HEK293 (cell line): ENCODE measurements at regions not wholly inside any gene's neighbourhood (a gene's known extent, or its start where the extent isn't known, plus 50 kb on each side); places are given as distances from the start of the nearest gene placed in this dataset.

Experiments
- CTCF ChIA-PET: fragments of 350-600 bp; formaldehyde crosslinking; extraction: SDS; loops from one replicate; lab custom pipeline; 2021; ENCODE audit warnings: antibody characterized with exemption; lab: Yijun Ruan, JAX
- POLR2A ChIA-PET: fragments of 300-600 bp; formaldehyde crosslinking; extraction: SDS; loops from one replicate; lab custom pipeline; 2020; ENCODE audit warnings: antibody characterized with exemption, inconsistent platforms; lab: Yijun Ruan, JAX
- H3K27ac ChIP-seq: fragments of 200-500 bp; sonication (Bioruptor generic); 2 replicates; pipeline ENCODE4 v1.5.1; 2014; ENCODE audit warnings: low read depth, low read length, control low read depth, inconsistent platforms; ENCODE audit errors: extremely low read depth
- H3K36me3 ChIP-seq, 2 experiments: fragments of 200-500 bp in 1 of 2; sonication (Bioruptor generic) in 1 of 2; 1 replicate in 1 of 2; 2 replicates in 1 of 2; pipeline ENCODE4 v1.5.1; 2014 to 2017; ENCODE audit warnings: inconsistent platforms in 2 of 2, low read length in 2 of 2; ENCODE audit not compliant: control insufficient read depth in 2 of 2, insufficient read depth in 1 of 2
- H3K4me1 ChIP-seq: fragments of 200-500 bp; sonication (Bioruptor generic); 2 replicates; pipeline ENCODE4 v1.5.1; 2014; ENCODE audit warnings: mild to moderate bottlenecking, low read length, inconsistent platforms; ENCODE audit not compliant: control insufficient read depth, insufficient read depth
- H3K4me3 ChIP-seq: 2 replicates; pipeline ENCODE4 v1.5.1; 2011; ENCODE audit warnings: low read depth, mild to moderate bottlenecking, control low read depth, low read length, moderate library complexity
- H3K9me3 ChIP-seq: fragments of 200-500 bp; sonication (Bioruptor generic); 2 replicates; pipeline ENCODE4 v1.5.1; 2014; ENCODE audit warnings: low read depth, low read length, inconsistent platforms; ENCODE audit not compliant: control insufficient read depth, insufficient read depth
- GLI2 ChIP-seq: fragments of 450-650 bp; formaldehyde crosslinking; IDR thresholded peaks from 2 replicates; pipeline ENCODE4; 2017; ENCODE audit warnings: missing biosample characterization, missing genetic modification characterization, low read depth, borderline replicate concordance
- HOXC10 ChIP-seq: sonication (generic); formaldehyde crosslinking; IDR thresholded peaks from 2 replicates; pipeline ENCODE4 v1.8.1; 2023; ENCODE audit warnings: mild to moderate bottlenecking, missing genetic modification reagents
- KLF16 ChIP-seq: fragments of 450-650 bp; formaldehyde crosslinking; IDR thresholded peaks from 2 replicates; pipeline ENCODE4 v1.5.1; 2017; ENCODE audit warnings: missing biosample characterization, missing genetic modification characterization
- MEIS1 ChIP-seq: sonication (generic); formaldehyde crosslinking; IDR thresholded peaks from 2 replicates; pipeline ENCODE4 v1.8.1; 2022; ENCODE audit warnings: missing genetic modification reagents, mild to moderate bottlenecking, borderline replicate concordance
- SCRT1 ChIP-seq: fragments of 450-650 bp; formaldehyde crosslinking; IDR thresholded peaks from 2 replicates; pipeline ENCODE4 v1.5.1; 2016; ENCODE audit warnings: missing biosample characterization, missing genetic modification characterization, borderline replicate concordance
- ZBTB21 ChIP-seq: fragments of 450-650 bp; formaldehyde crosslinking; IDR thresholded peaks from 2 replicates; pipeline ENCODE4 v1.5.1; 2017; ENCODE audit warnings: missing biosample characterization, missing genetic modification characterization
- ZNF221 ChIP-seq: fragments of 450-650 bp; formaldehyde crosslinking; IDR thresholded peaks from 2 replicates; pipeline ENCODE4 v1.5.1; 2017; ENCODE audit warnings: missing biosample characterization, missing genetic modification characterization, borderline replicate concordance
- ZNF473 ChIP-seq: fragments of 450-650 bp; formaldehyde crosslinking; IDR thresholded peaks from 2 replicates; pipeline ENCODE4 v1.5.1; 2017; ENCODE audit warnings: missing biosample characterization, missing genetic modification characterization
- ZNF664 ChIP-seq: fragments of 450-650 bp; formaldehyde crosslinking; IDR thresholded peaks from 2 replicates; pipeline ENCODE4 v1.5.1; 2016; ENCODE audit warnings: missing biosample characterization, missing genetic modification characterization
- ZNF707 ChIP-seq: fragments of 450-650 bp; formaldehyde crosslinking; IDR thresholded peaks from 2 replicates; pipeline ENCODE4 v1.5.1; 2016; ENCODE audit warnings: missing biosample characterization, missing genetic modification characterization
- ZNF830 ChIP-seq: fragments of 450-650 bp; IDR thresholded peaks from 2 replicates; pipeline ENCODE4 v1.5.0; 2018; ENCODE audit warnings: missing biosample characterization, missing genetic modification characterization, low read depth, mild to moderate bottlenecking, moderate library complexity
- ZSCAN30 ChIP-seq: fragments of 450-650 bp; IDR thresholded peaks from 2 replicates; pipeline ENCODE4 v1.5.1; 2018; ENCODE audit warnings: missing biosample characterization, mild to moderate bottlenecking, missing genetic modification characterization, moderate library complexity
- TF ChIP-seq, protein P1 (sequence below): fragments of 450-650 bp; formaldehyde crosslinking; IDR thresholded peaks from 2 replicates; pipeline ENCODE4 v1.5.1; 2017; ENCODE audit warnings: missing biosample characterization, missing genetic modification characterization
- TF ChIP-seq, protein P2 (sequence below): fragments of 450-650 bp; formaldehyde crosslinking; IDR thresholded peaks from 2 replicates; pipeline ENCODE4 v1.5.1; 2017; ENCODE audit warnings: missing biosample characterization, missing genetic modification characterization
- TF ChIP-seq, protein P3 (sequence below): fragments of 450-650 bp; formaldehyde crosslinking; IDR thresholded peaks from 2 replicates; pipeline ENCODE4 v1.5.1; 2016; ENCODE audit warnings: missing biosample characterization, missing genetic modification characterization
- TF ChIP-seq, protein P4 (sequence below): fragments of 450-650 bp; formaldehyde crosslinking; IDR thresholded peaks from 2 replicates; pipeline ENCODE4 v1.5.1; 2016; ENCODE audit warnings: missing biosample characterization, missing genetic modification characterization
- TF ChIP-seq, protein P5 (sequence below): fragments of 450-650 bp; formaldehyde crosslinking; IDR thresholded peaks from 2 replicates; pipeline ENCODE4 v1.5.1; 2016; ENCODE audit warnings: missing biosample characterization, missing genetic modification characterization

DNA sequence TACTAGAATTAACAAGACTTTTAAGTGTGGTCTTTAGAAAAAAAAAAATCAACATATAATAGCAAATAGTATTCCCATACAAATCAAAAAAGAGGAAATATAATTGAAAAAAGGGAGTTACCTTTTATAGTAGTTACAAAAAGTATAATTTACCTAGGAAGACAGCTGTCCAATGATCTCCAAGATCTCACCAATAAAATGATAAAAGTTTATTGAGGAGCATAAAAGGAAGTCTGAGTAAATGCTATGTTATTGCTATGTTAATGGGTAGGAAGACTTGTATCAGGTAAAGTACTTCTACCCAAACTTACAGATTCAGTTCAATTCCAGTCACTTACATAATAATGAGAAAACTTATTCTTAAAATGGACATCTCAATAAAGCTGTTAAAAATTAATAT, 379.0 kb upstream of the TPM1 start:
- Histone ChIP-seq H3K27ac (no peak overlapping the region), H3K4me1 (no peaks in the 10 kb centered on the region), H3K9me3 (no peaks in the 10 kb centered on the region), H3K36me3 (no peaks in the 10 kb centered on the region), H3K4me3 (no peak overlapping the region)
- TF ChIP-seq ZNF221 (tag by site-specific recombination) (no peak), ZNF664 (no peak), ZNF473 (tag by site-specific recombination) (no peak), ZSCAN30 (no peak), SCRT1 (no peak), KLF16 (tag by site-specific recombination) (no peak), GLI2 (tag by site-specific recombination) (no peak), ZNF707 (no peak), ZNF830 (tag by site-specific recombination) (no peak), HOXC10 (CRISPR knock-in tag) (no peak), ZBTB21 (tag by site-specific recombination) (no peak), MEIS1 (CRISPR knock-in tag) (no peak)
- TF ChIP-seq, protein P1, sequence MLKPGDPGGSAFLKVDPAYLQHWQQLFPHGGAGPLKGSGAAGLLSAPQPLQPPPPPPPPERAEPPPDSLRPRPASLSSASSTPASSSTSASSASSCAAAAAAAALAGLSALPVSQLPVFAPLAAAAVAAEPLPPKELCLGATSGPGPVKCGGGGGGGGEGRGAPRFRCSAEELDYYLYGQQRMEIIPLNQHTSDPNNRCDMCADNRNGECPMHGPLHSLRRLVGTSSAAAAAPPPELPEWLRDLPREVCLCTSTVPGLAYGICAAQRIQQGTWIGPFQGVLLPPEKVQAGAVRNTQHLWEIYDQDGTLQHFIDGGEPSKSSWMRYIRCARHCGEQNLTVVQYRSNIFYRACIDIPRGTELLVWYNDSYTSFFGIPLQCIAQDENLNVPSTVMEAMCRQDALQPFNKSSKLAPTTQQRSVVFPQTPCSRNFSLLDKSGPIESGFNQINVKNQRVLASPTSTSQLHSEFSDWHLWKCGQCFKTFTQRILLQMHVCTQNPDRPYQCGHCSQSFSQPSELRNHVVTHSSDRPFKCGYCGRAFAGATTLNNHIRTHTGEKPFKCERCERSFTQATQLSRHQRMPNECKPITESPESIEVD, result no peak
- TF ChIP-seq, protein P2, sequence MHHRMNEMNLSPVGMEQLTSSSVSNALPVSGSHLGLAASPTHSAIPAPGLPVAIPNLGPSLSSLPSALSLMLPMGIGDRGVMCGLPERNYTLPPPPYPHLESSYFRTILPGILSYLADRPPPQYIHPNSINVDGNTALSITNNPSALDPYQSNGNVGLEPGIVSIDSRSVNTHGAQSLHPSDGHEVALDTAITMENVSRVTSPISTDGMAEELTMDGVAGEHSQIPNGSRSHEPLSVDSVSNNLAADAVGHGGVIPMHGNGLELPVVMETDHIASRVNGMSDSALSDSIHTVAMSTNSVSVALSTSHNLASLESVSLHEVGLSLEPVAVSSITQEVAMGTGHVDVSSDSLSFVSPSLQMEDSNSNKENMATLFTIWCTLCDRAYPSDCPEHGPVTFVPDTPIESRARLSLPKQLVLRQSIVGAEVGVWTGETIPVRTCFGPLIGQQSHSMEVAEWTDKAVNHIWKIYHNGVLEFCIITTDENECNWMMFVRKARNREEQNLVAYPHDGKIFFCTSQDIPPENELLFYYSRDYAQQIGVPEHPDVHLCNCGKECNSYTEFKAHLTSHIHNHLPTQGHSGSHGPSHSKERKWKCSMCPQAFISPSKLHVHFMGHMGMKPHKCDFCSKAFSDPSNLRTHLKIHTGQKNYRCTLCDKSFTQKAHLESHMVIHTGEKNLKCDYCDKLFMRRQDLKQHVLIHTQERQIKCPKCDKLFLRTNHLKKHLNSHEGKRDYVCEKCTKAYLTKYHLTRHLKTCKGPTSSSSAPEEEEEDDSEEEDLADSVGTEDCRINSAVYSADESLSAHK (tag by site-specific recombination), result no peak
- TF ChIP-seq, protein P3, sequence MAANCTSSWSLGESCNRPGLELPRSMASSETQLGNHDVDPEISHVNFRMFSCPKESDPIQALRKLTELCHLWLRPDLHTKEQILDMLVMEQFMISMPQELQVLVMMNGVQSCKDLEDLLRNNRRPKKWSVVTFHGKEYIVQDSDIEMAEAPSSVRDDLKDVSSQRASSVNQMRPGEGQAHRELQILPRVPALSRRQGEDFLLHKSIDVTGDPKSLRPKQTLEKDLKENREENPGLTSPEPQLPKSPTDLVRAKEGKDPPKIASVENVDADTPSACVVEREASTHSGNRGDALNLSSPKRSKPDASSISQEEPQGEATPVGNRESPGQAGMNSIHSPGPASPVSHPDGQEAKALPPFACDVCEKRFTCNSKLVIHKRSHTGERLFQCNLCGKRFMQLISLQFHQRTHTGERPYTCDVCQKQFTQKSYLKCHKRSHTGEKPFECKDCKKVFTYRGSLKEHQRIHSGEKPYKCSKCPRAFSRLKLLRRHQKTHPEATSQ, result no peak
- TF ChIP-seq, protein P4, sequence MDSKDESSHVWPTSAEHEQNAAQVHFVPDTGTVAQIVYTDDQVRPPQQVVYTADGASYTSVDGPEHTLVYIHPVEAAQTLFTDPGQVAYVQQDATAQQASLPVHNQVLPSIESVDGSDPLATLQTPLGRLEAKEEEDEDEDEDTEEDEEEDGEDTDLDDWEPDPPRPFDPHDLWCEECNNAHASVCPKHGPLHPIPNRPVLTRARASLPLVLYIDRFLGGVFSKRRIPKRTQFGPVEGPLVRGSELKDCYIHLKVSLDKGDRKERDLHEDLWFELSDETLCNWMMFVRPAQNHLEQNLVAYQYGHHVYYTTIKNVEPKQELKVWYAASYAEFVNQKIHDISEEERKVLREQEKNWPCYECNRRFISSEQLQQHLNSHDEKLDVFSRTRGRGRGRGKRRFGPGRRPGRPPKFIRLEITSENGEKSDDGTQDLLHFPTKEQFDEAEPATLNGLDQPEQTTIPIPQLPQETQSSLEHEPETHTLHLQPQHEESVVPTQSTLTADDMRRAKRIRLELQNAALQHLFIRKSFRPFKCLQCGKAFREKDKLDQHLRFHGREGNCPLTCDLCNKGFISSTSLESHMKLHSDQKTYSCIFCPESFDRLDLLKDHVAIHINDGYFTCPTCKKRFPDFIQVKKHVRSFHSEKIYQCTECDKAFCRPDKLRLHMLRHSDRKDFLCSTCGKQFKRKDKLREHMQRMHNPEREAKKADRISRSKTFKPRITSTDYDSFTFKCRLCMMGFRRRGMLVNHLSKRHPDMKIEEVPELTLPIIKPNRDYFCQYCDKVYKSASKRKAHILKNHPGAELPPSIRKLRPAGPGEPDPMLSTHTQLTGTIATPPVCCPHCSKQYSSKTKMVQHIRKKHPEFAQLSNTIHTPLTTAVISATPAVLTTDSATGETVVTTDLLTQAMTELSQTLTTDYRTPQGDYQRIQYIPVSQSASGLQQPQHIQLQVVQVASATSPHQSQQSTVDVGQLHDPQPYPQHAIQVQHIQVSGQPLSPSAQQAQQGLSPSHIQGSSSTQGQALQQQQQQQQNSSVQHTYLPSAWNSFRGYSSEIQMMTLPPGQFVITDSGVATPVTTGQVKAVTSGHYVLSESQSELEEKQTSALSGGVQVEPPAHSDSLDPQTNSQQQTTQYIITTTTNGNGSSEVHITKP, result no peak
- TF ChIP-seq, protein P5, sequence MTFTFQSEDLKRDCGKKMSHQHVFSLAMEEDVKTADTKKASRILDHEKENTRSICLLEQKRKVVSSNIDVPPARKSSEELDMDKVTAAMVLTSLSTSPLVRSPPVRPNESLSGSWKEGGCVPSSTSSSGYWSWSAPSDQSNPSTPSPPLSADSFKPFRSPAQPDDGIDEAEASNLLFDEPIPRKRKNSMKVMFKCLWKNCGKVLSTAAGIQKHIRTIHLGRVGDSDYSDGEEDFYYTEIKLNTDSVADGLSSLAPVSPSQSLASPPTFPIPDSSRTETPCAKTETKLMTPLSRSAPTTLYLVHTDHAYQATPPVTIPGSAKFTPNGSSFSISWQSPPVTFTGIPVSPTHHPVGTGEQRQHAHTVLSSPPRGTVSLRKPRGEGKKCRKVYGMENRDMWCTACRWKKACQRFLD, result no peak
- ChIA-PET CTCF (interaction anchor here (0.7 kb wide), 1 partner anchor 79 kb away, joined by 4 read pairs; no protein-coding TSS in a partner anchor), POLR2A (no interaction called here)
